Activated T-cell treated with anti-CD3 and anti-CD28 coated beads for 48 hours (primary cell): ENCODE measurements at regions not wholly inside any gene's neighbourhood (a gene's known extent, or its start where the extent isn't known, plus 50 kb on each side); places are given as distances from the start of the nearest gene placed in this dataset.
"Not testable (repeated sequence)": the region's sequence is repeated elsewhere in the genome, so short reads cannot be mapped to it uniquely, and the experiment has no call there.

Experiments used
- DNase-seq: peaks from one replicate; pipeline ENCODE4 v3.0.0-alpha.2; 2020; ENCODE audit warnings: low read depth

GRCh38 chr5:154588833-154589425 lies 110.9 kb upstream of the HAND1 start:
- not testable (repeated sequence) for DNase-seq

GRCh38 chr5:154588091-154588774 lies 110.2 kb upstream of the HAND1 start:
- DNase-seq = no peak

- DNase-seq = no peak
Observed at GRCh38 chr5:154587123-154588026, 109.3 kb upstream of the HAND1 start.

- no peak for DNase-seq
Observed at GRCh38 chr5:154583671-154584177, 105.7 kb upstream of the HAND1 start.

GRCh38 chr5:154580422-154580821 lies 102.4 kb upstream of the HAND1 start:
- no peak for DNase-seq

- no peak for DNase-seq
Observed at GRCh38 chr5:154577416-154577815, 99.4 kb upstream of the HAND1 start.

GRCh38 chr5:154576429-154576806 lies 98.4 kb upstream of the HAND1 start:
- DNase-seq = no peak

GRCh38 chr5:154575546-154576428 lies 97.8 kb upstream of the HAND1 start:
- DNase-seq = no peak

GRCh38 chr5:154573011-154573410 lies 95.0 kb upstream of the HAND1 start:
- DNase-seq = no peak

GRCh38 chr5:154571325-154572035 lies 93.5 kb upstream of the HAND1 start:
- DNase-seq = no peak

GRCh38 chr5:154570572-154571324 lies 92.7 kb upstream of the HAND1 start:
- no peak for DNase-seq

- DNase-seq = no peak
Observed at GRCh38 chr5:154568589-154568988, 90.6 kb upstream of the HAND1 start.

GRCh38 chr5:154567155-154567554 lies 89.1 kb upstream of the HAND1 start:
- DNase-seq = no peak

- DNase-seq = no peak
Observed at GRCh38 chr5:154566146-154566680, 88.2 kb upstream of the HAND1 start.

- no peak for DNase-seq
Observed at GRCh38 chr5:154565123-154565522, 87.1 kb upstream of the HAND1 start.

- DNase-seq = no peak
Observed at GRCh38 chr5:154562244-154562880, 84.3 kb upstream of the HAND1 start.

GRCh38 chr5:154559398-154560276 lies 81.6 kb upstream of the HAND1 start:
- DNase-seq = no peak

GRCh38 chr5:154557548-154557947 lies 79.5 kb upstream of the HAND1 start:
- DNase-seq = no peak

GRCh38 chr5:154547551-154547950 lies 69.5 kb upstream of the HAND1 start:
- no peak for DNase-seq
